GM18499 (cell line): ENCODE measurements at regions not wholly inside any gene's neighbourhood (a gene's known extent, or its start where the extent isn't known, plus 50 kb on each side); places are given as distances from the start of the nearest gene placed in this dataset.

Source experiments
- ATAC-seq: cut with Tn5 transposase; IDR thresholded peaks from one replicate; pipeline ENCODE4 v1.9.1; 2021; ENCODE audit warnings: moderate number of reproducible peaks; ENCODE audit not compliant: insufficient read depth, unreplicated experiment

- ATAC-seq, result no peak
Observed at GRCh38 chr1:95951371-95952102, 717.5 kb downstream of the RWDD3 start.

GRCh38 chr1:95953015-95953414, 719.0 kb downstream of the RWDD3 start:
- no peak for ATAC-seq

- ATAC-seq, result no peak
Observed at GRCh38 chr1:95954585-95954984, 720.6 kb downstream of the RWDD3 start.

GRCh38 chr1:95956215-95956614, 722.2 kb downstream of the RWDD3 start:
- no peak for ATAC-seq

DNA sequence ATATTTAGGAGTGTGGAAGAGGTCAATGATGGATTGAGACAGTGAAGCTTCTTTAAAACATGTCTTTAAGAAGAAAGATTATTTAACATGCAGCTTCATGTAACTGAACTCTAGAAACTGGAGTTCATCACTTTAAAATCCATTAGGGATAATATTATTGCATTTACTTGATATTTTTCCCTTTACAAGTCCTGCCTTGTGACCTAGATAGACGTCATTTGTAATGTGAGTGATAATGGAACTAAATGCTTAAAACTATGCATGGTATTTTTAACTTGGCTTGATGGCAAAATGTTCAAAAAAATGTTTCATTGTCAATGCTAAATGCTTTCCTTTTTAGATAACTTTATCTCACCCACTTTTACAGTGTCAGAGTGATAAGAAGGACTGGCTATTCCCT, 723.7 kb downstream of the RWDD3 start:
- ATAC-seq, result no peak

GRCh38 chr1:95966866-95967265, 732.9 kb downstream of the RWDD3 start:
- no peak for ATAC-seq

DNA sequence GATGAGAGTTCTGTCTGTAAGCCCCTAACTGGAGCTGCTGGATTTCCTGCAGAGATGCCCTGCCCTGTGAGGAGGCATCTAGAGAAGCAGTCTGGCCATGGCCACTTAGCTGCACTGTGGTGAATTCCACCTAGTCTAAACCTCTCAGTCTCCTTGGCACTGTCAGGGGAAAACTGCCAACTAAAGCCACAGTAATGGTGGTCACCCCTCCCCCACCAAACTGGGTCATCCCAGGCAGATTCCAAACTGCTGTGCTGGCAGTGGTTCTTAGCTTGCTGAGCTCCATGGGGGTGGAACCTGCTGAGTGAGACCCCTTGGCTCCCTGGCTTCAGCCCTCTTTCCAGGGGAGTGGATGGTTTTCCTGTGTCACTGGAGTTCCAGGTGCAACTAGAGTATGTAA, 740.6 kb downstream of the RWDD3 start:
- no peak for ATAC-seq

DNA sequence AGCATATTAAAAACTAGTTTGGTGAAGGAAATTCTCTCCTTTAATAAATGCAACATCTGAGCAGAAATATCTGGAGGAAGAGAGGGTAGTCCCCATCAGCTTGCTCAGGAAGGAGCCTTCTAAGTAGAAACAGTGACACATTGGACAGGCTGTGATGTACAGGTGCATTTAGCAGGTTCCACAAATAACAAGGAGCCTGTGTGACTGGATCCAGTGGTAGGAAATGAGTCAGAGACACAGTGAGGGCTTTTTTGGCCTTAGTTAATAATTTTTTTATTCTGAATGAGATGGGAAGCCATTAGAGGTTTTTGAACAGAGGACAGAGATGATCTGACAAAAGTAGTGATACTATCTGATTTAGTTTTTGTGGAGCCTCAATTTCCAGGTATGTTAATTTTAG, 738.9 kb upstream of the PTBP2 start:
- ATAC-seq, result no peak

GRCh38 chr1:95983831-95984230, 737.8 kb upstream of the PTBP2 start:
- no peak for ATAC-seq

GRCh38 chr1:95984798-95985374, 736.7 kb upstream of the PTBP2 start:
- no peak for ATAC-seq

DNA sequence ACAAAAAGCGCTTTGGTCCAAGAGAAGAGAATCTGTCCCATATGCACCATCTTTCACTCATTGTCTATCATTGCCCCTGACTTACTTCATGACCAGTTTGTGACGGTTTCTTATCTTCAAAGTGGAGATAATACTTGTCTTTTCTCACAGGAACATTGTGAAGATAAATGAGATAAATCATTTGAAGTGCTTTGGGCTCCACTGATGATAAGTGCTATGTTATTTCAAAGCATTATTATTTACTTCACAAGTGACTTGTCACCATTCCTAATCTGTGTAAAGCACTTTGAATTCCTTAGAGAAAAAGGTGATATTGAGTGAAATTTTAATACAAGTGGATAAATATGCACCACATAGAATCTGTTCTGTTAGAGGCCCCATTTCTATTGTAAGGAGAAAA, 731.6 kb upstream of the PTBP2 start:
- no peak for ATAC-seq

GRCh38 chr1:95991787-95992520, 729.6 kb upstream of the PTBP2 start:
- no peak for ATAC-seq

DNA sequence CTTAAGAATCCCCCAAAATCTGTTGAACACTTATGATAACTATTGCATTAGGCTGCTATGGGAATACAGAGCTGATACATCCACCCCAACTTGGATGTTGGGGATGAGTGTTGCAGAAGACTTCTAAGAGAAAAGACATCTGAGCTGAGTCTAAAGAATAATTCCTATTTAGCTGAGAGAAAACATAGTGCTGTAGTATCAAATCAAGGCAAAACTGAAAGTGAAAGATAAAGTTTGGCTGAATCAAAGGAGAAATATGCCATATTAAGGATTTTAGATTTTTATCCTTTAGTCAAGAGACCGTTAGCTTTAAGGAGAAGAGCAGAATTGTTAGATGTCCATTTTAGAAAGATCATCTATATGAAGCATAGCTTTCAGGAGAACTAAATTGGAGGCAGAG, 726.9 kb upstream of the PTBP2 start:
- ATAC-seq, result no peak

- no peak for ATAC-seq
Observed at GRCh38 chr1:96002201-96002600, 719.4 kb upstream of the PTBP2 start.

GRCh38 chr1:96002969-96003964, 718.3 kb upstream of the PTBP2 start:
- no peak for ATAC-seq

- ATAC-seq, result no peak
Observed at GRCh38 chr1:96009831-96010434, 711.7 kb upstream of the PTBP2 start.

DNA sequence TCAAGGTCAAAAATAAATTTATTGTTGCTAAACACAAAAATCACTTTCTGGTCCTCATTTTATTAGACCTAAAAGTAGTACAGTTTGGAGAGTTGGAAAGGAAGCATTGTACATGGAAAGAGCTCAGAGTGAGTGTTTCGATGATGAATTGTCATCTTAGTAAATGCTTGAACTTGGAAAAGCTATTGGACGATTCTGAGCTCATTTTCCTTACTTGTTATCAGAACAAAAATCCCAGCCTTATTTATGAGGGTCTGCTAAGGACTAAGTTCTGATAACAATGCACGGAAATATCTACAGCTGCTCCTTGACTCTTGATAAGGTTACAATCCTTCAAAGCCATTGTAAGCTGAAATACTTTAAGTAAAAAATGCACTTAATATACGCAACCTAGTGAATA, 710.0 kb upstream of the PTBP2 start:
- no peak for ATAC-seq

DNA sequence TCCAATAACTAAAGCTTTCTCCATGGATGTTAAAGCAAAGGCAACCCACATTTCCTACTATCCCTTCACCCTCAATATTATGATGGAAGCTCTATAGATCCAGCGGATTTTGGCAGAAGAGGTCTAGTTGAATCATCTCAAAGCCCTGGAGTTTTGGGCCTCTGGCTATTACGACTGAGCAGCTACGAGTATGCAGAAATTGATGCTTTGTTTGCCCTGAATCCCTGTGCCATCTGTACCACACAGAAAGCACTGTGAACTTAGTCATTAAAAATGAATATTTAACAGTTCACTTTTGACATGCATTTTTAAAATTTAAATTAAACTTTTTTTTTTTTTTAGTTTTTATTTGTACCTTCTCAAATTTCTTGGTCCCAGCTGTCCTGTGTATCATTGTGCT, 705.4 kb upstream of the PTBP2 start:
- ATAC-seq, result no peak

- no peak for ATAC-seq
Observed at GRCh38 chr1:96020378-96020777, 701.2 kb upstream of the PTBP2 start.

DNA sequence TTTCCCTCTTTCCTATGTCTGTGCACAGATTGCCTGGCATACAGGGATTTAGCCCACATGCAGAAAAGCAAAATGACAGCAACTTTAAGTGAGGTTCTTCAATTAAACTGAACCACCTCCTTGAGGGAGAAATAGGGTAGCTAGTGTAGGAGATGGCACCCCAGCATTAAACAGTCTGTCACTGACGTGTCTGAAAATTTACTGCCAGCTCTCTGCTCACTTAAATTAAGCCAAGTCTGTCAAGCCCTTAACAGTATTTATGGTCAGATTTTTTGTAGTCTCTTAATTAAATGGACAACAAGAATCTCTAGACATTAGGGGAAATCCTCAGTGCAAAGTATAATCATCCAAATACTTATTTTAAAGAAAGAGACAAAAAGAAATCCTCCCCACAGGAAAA, 696.5 kb upstream of the PTBP2 start:
- no peak for ATAC-seq
